ENCODE measurements at regions not wholly inside any gene's neighbourhood (a gene's known extent, or its start where the extent isn't known, plus 50 kb on each side); places are given as distances from the start of the nearest gene placed in this dataset.

DNA sequence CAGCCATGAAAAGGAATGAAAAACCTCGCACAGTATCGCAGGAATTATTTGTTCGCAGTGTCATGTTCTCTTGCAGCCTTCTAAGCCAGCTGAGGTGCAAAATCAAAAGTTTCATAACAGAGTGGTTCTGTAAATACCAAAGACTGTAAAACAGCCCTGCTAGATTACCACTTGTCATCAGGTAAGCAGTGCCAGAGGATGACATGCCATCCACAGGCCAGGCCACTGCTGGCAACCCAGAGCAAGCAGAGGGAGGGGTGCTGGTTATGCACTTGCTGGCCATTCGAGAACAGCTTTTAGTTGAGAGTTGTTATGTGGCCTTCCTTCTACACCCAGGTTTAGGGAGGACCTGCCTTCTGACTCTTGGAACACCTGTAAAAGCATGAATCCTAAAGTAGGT, 114.3 kb upstream of the MGAT5 start:
- no peak for DNase-seq (ENCODE audit: low read depth, low spot score)
- TF ChIP-seq, protein P1, sequence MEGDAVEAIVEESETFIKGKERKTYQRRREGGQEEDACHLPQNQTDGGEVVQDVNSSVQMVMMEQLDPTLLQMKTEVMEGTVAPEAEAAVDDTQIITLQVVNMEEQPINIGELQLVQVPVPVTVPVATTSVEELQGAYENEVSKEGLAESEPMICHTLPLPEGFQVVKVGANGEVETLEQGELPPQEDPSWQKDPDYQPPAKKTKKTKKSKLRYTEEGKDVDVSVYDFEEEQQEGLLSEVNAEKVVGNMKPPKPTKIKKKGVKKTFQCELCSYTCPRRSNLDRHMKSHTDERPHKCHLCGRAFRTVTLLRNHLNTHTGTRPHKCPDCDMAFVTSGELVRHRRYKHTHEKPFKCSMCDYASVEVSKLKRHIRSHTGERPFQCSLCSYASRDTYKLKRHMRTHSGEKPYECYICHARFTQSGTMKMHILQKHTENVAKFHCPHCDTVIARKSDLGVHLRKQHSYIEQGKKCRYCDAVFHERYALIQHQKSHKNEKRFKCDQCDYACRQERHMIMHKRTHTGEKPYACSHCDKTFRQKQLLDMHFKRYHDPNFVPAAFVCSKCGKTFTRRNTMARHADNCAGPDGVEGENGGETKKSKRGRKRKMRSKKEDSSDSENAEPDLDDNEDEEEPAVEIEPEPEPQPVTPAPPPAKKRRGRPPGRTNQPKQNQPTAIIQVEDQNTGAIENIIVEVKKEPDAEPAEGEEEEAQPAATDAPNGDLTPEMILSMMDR (conservative IDR thresholded peaks at IDR 0.05) = no peak
- H3K27ac Mint-ChIP-seq (ENCODE audit: unreplicated experiment) = no peak overlapping the region
- H3K4me1 Mint-ChIP-seq = peaks cover 12% of the 10 kb centered on the region
- H3K9me3 Mint-ChIP-seq = no peaks in the 10 kb centered on the region
- no peak overlapping the region for H3K4me3 Mint-ChIP-seq
- no peaks in the 10 kb centered on the region for H3K36me3 Mint-ChIP-seq (ENCODE audit: low read depth)
- H3K27me3 Mint-ChIP-seq (ENCODE audit: low read depth) = no peaks in the 10 kb centered on the region

DNA sequence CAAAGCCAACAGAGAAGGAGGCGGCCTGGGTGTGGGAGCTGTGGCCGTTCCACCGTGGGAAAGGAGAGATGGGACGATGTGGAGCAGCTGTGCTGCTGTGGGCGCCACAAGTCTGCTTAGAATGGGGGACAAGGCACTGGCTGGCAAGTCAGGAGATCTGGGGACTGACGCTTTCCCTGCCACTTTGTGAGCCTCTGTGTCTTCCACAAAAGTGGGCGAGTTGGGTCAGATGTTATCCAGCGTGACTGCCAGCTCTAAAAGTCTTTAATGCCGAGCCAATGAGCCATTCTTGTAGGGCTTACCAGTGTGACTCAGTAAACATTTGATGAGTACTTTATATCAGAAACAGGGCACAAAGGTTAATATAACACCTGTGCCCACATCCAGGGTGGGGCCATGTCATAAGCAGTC, 113.6 kb upstream of the MGAT5 start:
- H3K36me3 Mint-ChIP-seq (ENCODE audit: low read depth) = no peaks in the 10 kb centered on the region
- no peaks in the 10 kb centered on the region for H3K27me3 Mint-ChIP-seq (ENCODE audit: low read depth)
- no peaks in the 10 kb centered on the region for H3K9me3 Mint-ChIP-seq
- peak overlapping the region; percentile 7 for H3K27ac Mint-ChIP-seq (ENCODE audit: unreplicated experiment)
- peaks cover 12% of the 10 kb centered on the region for H3K4me1 Mint-ChIP-seq
- H3K4me3 Mint-ChIP-seq = no peak overlapping the region
- no peak for DNase-seq (ENCODE audit: low read depth, low spot score)
- TF ChIP-seq, protein P1 (conservative IDR thresholded peaks at IDR 0.05) = no peak

DNA sequence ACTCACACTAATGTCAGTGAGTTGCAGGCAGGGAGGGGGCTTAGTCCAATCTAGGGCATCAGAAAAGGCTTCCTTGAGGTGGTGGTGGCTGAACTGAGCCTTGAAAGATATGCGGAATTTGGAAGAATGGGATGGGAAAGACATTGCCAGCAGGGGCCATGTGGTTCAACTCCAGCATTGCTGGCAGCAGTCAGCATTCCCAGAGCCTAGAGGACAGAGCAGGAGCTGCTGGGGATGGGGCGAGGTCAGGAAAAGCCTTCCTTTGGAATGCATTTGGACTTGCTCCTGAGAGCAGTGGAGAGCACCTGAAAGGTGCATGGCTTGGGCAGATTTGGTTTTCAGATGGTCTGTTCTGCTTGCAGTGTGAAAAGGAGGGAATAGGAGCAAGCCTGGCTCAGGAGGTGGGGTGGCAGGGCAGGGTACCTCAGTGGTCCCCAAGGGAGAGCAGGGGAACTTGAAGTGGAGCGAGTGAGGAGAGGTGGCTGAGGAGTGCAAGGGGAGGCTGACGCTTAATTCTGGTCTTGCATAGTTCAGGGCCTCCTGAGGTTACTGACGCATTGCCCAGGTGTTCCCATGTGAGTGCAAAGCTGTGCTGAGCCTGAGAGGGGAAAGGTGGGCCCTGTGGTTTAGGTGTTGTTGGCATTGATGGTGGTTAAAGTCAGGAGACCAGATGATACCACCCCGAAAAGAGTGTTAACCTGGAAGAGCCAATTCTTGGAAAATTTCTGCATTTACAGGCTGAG, 112.1 kb upstream of the MGAT5 start:
- Mint-ChIP-seq H3K4me3 (no peak overlapping the region), H3K9me3 (no peaks in the 10 kb centered on the region)

DNA sequence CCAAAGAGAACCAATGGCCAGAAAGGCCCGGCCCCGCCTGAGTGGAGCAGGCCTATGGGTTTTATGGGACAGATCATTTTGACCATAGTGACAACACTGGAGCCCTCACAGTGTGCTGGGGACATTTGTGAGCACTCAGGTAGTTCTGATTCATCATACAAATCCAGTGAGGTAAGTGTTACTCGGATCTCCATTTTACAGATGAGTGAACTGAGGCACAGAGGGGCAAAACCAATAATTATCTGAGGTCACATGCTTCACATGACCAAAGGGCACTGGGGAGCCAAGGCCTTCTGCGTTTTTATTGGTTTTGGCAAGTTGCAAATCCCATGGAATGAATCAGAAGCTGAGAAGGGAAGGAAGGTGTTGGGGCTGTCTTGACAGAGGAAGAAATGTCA, 111.5 kb upstream of the MGAT5 start:
- H3K9me3 Mint-ChIP-seq = no peaks in the 10 kb centered on the region
- no peaks in the 10 kb centered on the region for H3K27me3 Mint-ChIP-seq (ENCODE audit: low read depth)
- H3K4me3 Mint-ChIP-seq = no peak overlapping the region
- H3K4me1 Mint-ChIP-seq = peaks cover 19% of the 10 kb centered on the region
- no peaks in the 10 kb centered on the region for H3K36me3 Mint-ChIP-seq (ENCODE audit: low read depth)
- H3K27ac Mint-ChIP-seq (ENCODE audit: unreplicated experiment) = no peak overlapping the region
- DNase-seq (ENCODE audit: low read depth, low spot score) = no peak
- TF ChIP-seq, protein P1 (conservative IDR thresholded peaks at IDR 0.05) = no peak

More for the DNA sequence above, 112.1 kb upstream of the MGAT5 start:
- DNase-seq (ENCODE audit: low read depth, low spot score) = no peak
- Mint-ChIP-seq H3K36me3 (ENCODE audit: low read depth) (no peaks in the 10 kb centered on the region), H3K4me1 (peaks cover 21% of the 10 kb centered on the region), H3K27ac (ENCODE audit: unreplicated experiment) (no peak overlapping the region), H3K27me3 (ENCODE audit: low read depth) (no peaks in the 10 kb centered on the region)
- TF ChIP-seq, protein P1 (conservative IDR thresholded peaks at IDR 0.05) = no peak

DNA sequence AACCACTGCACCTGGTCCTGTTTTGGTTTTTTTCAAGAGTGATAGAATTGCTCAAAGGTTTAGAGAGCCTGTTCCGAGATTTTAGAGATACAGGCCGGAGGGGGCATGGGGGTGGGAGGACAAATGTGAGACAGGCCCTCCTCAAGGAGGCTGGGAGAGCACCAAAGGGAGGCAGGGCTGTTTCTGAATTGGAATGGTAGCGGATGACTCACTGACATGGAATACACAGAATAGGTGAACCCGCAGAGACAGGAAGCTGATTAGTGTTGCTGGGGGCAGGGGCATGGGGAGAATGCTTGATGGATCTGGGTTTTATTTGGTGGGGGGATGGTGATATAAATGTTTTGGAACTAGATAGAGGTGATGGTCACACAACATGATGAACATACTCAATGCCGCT, 111.0 kb upstream of the MGAT5 start:
- Mint-ChIP-seq H3K4me1 (peaks cover 17% of the 10 kb centered on the region), H3K36me3 (ENCODE audit: low read depth) (no peaks in the 10 kb centered on the region), H3K9me3 (no peaks in the 10 kb centered on the region), H3K4me3 (no peak overlapping the region), H3K27ac (ENCODE audit: unreplicated experiment) (no peak overlapping the region), H3K27me3 (ENCODE audit: low read depth) (no peaks in the 10 kb centered on the region)
- TF ChIP-seq, protein P1 (conservative IDR thresholded peaks at IDR 0.05) = no peak
- DNase-seq (ENCODE audit: low read depth, low spot score) = no peak

Data from neural crest cell (in vitro differentiated cells).